GM21717 (cell line): ENCODE measurements at regions not wholly inside any gene's neighbourhood (a gene's known extent, or its start where the extent isn't known, plus 50 kb on each side); places are given as distances from the start of the nearest gene placed in this dataset.
"Not testable (repeated sequence)": the region's sequence is repeated elsewhere in the genome, so short reads cannot be mapped to it uniquely, and the experiment has no call there.

Source experiments
- ATAC-seq: cut with Tn5 transposase; IDR thresholded peaks from one replicate; pipeline ENCODE4 v1.9.1; 2021; ENCODE audit warnings: mild to moderate bottlenecking, moderate library complexity; ENCODE audit not compliant: unreplicated experiment

GRCh38 chr1:242651817-242652216, 127.3 kb upstream of the PLD5 start:
- no peak for ATAC-seq

GRCh38 chr1:242641461-242641860, 117.0 kb upstream of the PLD5 start:
- ATAC-seq = no peak

DNA sequence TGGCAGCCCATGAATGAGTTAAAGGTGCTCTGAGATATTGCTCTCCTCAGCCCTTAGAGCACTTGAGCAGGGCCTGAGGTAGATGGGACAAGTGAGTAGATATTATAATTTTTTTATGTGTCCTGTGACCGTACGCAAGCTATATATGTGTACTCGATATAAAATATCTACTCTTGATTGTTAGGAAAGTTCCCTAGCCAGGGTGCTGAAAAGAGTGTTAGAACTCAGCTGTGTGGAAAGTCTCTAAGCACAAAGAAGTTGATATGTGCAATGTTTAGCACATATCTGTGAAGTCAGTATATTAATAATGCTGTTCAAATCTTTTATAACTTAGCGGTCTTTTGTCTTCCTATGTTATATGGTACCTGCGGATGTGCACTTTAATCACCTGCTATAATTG, 114.6 kb upstream of the PLD5 start:
- ATAC-seq = no peak

GRCh38 chr1:242634732-242635131, 110.2 kb upstream of the PLD5 start:
- ATAC-seq = no peak

DNA sequence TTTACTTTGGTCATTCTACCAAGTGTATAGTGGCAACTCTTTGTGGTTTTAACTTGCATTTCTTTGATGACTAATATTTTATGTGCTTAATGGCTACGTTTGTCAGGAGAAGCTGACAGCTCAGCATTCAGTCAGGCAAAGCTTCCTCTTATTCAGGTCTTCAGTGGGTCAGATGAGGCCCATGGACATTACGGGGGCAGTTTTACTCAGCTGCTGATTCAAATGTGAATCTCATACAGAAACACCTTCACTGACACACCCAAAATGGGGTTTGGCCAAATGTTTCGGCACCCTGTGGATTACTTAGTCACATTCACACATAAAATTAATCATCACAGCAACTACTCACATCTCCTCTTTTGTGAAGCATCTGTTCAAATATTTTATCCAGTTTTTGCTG, 104.9 kb upstream of the PLD5 start:
- ATAC-seq = no peak

- no peak for ATAC-seq
Measured at GRCh38 chr1:242623756-242624155, 99.3 kb upstream of the PLD5 start.

DNA sequence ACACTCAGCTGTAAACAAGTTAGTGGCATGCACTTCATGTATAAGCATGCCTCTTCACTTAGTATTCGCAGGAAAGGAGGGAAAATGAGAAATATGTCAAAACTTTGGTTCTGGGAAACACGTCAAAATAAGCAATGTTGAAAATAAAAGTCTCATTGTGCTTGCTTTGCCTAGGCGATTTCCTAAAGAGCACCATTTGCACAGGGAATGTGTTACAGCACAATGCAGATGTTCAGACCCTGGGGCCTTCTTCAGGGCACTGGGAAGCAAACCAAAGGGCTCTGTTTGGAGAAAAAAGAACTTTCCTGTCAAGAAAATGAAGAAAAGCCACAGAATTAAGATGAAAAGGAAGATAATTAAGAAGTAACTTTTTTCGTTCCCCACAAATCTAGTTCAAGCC, 98.6 kb upstream of the PLD5 start:
- ATAC-seq = no peak

DNA sequence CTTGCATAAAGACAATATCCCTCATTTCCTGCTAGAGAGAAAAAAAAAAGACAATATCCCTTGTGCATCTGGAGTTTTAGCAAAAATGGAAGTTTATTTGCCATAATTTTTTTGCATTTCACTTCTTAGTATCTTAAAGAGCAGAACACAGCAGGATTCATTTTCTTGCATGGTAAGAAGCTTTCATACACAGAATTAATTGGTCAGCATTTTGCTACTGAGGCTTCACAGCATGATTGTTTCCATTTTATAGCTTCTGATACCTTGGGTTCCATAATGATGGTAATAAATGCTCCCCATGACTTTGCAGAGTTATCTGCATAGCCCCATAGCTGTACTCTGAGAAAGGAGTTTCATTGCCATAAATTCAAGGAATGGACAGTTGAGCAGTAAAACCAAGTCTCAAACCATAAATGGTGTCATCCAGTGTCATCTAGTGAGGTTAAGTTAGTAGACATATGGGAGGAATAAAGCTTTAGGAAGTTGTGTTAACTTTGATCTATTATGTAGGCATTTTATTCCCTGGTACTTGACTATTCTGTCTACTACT, 88.8 kb upstream of the PLD5 start:
- ATAC-seq = no peak

DNA sequence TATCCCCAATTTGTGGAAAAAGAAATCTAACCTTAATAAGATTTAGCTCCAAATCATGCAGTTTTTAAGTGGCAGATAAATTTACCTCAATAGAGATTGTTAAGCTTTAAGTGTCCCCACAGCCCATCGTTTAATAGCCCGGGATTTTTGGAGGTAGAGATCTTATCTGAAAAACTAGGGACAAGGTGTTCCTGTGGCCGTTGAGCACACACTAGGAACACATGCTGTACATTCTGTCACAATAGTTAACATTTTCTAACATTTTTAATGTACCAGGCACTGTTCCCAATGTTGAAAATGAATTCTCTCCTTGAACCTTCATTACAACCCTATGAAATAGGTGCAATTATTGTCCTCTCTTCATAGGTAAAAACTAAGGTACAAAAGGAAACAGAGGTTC, 85.7 kb upstream of the PLD5 start:
- ATAC-seq = no peak

GRCh38 chr1:242605521-242605920, 81.0 kb upstream of the PLD5 start:
- no peak for ATAC-seq

DNA sequence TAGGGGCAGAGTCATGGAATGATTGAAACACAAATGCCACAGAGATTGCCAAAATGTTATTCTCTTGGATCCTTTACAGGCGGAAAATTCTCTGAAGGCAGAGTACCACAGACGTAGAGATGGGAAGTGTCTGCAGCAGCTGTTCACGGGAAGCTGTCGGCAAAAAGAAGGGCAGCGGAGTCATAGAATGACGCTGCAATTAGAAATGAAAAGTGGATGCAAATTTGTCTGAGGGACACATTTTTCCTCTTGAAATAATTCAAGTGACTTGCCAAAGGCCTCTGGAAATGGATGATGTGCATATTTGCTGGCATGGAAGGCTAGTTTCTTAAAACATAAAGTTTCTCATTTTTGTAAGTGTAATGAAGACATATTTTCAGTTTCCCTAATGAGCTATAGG, 77.5 kb upstream of the PLD5 start:
- no peak for ATAC-seq

GRCh38 chr1:242593756-242594155, 69.3 kb upstream of the PLD5 start:
- not testable (repeated sequence) for ATAC-seq

GRCh38 chr1:242586360-242586680, 61.8 kb upstream of the PLD5 start:
- ATAC-seq = no peak

- no peak for ATAC-seq
Measured at GRCh38 chr1:242585616-242586359, 61.3 kb upstream of the PLD5 start.

- ATAC-seq = no peak
Measured at GRCh38 chr1:242582669-242583068, 58.2 kb upstream of the PLD5 start.

DNA sequence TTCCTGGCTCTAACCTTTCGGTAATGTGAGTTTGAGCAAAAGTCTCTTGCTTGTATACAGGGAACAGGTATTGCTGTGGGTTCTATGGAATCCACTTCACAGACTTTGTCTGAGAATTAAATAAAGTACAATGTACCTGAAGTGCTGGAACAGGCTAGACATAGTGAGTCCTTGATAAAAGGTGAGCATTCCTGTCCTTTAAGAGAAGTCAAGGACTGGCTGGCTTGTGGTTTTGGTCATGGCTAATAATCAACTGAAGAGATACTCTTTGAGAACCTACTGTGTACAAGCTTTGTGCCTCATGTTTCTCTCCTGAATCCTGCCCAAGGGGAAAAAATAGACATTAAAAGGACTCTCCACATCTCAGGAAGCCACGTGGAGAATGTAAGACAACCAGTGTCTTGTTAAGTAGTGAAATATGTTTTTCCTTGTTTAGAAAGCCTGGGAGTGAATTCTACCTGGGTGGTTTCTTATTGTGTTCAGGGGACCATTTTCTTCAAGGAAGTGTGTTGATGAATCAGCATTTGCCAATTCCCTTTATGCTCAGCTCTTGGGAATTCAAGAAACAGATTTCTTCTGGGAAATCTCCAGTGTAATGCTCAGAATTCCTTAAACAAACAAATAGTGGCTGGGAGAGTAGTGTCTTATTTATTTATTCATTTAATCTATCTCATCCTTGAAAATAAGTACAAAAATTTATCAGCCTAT, 55.2 kb upstream of the PLD5 start:
- no peak for ATAC-seq
